ENCODE measurements at regions not wholly inside any gene's neighbourhood (a gene's known extent, or its start where the extent isn't known, plus 50 kb on each side); places are given as distances from the start of the nearest gene placed in this dataset.

- no peak for DNase-seq (ENCODE audit: extremely low read depth in 1 of 11, low read depth in 9 of 11, low spot score in 4 of 11)
These were observed 60.8 kb upstream of the CELF2 start for GRCh38 chr10:10956681-10957542.

DNA sequence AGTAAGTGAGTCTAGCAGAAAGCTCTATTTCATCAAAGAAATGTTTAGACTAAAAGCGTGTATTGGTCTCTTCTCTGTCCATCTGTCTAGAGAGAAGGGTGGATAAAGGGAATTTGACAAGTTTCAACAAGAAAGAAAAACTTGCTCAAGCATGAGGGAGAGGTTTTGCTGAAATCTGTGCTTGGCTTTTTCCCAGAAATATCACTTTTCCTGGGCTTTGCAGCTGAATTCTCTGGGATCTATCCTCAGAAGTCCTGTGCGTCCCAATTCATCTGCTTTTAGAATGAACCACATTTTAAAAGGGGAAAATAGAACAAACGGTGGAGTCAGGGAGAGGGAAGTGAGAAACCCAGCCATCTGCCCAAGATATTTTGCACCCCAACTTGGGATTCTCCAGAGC, 59.6 kb upstream of the CELF2 start:
- DNase-seq (ENCODE audit: extremely low read depth in 1 of 11, low read depth in 9 of 11, low spot score in 4 of 11): no peak

DNA sequence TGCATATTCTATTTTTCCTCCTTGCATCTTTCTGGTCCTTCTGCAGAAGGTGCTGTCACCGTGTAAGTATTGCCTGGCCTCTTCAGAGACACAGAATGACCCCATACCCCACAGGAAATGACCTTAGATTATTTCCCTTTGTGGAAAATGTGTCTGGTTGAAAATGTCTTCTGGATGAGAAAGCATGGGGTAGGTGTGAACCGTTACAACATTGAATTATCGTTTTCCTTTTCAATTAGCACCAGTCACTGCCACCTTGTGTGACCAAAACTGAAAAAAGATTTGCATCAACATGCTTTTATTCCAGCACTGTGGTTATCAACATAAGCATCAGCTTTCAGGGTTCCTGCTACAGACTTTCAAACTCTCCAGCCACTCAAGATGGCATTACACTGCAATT, 58.0 kb upstream of the CELF2 start:
- no peak for DNase-seq (ENCODE audit: extremely low read depth in 1 of 11, low read depth in 9 of 11, low spot score in 4 of 11)

GRCh38 chr10:10960534-10960933, 57.1 kb upstream of the CELF2 start:
- DNase-seq (ENCODE audit: extremely low read depth in 1 of 11, low read depth in 9 of 11, low spot score in 4 of 11): no peak

GRCh38 chr10:10961072-10961471, 56.6 kb upstream of the CELF2 start:
- DNase-seq (ENCODE audit: extremely low read depth in 1 of 11, low read depth in 9 of 11, low spot score in 4 of 11): no peak

DNA sequence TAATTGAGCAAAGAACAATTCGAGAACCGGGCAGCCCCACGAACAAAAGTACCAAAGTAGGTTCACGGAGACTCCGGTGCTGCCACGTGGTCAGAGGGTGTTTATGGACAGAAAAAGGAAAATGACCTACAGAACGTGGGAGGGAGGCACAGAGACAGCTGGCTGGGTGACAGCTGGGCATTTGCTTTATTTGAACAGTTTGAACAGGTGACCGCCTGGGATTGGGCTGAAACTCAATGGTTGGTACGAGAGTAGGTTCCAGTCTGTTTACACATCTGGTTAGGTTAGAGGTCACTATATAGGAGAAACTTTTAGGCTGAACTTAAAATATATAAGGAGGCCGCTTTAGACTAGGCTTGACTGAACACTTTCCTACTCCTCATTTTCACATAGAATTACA, 50.6 kb upstream of the CELF2 start:
- no peak for DNase-seq (ENCODE audit: extremely low read depth in 1 of 11, low read depth in 9 of 11, low spot score in 4 of 11)

- no peak for DNase-seq (ENCODE audit: extremely low read depth in 1 of 11, low read depth in 9 of 11, low spot score in 4 of 11)
These were observed 50.0 kb upstream of the CELF2 start for GRCh38 chr10:10967581-10968256.

Measured in renal cortex interstitium (tissue), 11 donors.